ENCODE measurements at regions not wholly inside any gene's neighbourhood (a gene's known extent, or its start where the extent isn't known, plus 50 kb on each side); places are given as distances from the start of the nearest gene placed in this dataset.

GRCh38 chr1:192439373-192440025 lies 122.7 kb downstream of the RGS21 start:
- Histone ChIP-seq H3K4me1 (no peaks in the 10 kb centered on the region), H3K4me3 (no peak overlapping the region), H3K27me3 (no peaks in the 10 kb centered on the region), H3K36me3 (no peaks in the 10 kb centered on the region), H3K27ac (no peak overlapping the region), H3K9me3 (no peaks in the 10 kb centered on the region)
- DNase-seq (no peak), FAIRE-seq (no peak), ATAC-seq (no peak)
- WGBS, 2 donors, result 67 to 73% methylated on average over 6 of the region's 6 CpGs
- TF ChIP-seq, protein P1, sequence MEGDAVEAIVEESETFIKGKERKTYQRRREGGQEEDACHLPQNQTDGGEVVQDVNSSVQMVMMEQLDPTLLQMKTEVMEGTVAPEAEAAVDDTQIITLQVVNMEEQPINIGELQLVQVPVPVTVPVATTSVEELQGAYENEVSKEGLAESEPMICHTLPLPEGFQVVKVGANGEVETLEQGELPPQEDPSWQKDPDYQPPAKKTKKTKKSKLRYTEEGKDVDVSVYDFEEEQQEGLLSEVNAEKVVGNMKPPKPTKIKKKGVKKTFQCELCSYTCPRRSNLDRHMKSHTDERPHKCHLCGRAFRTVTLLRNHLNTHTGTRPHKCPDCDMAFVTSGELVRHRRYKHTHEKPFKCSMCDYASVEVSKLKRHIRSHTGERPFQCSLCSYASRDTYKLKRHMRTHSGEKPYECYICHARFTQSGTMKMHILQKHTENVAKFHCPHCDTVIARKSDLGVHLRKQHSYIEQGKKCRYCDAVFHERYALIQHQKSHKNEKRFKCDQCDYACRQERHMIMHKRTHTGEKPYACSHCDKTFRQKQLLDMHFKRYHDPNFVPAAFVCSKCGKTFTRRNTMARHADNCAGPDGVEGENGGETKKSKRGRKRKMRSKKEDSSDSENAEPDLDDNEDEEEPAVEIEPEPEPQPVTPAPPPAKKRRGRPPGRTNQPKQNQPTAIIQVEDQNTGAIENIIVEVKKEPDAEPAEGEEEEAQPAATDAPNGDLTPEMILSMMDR (IDR thresholded peaks at IDR 0.05), result no peak
- intact Hi-C loops (cut with DNase I), result no loop called here

- Histone ChIP-seq H3K36me3 (no peaks in the 10 kb centered on the region), H3K4me1 (no peaks in the 10 kb centered on the region), H3K9me3 (no peaks in the 10 kb centered on the region), H3K27ac (no peak overlapping the region), H3K4me3 (no peak overlapping the region), H3K27me3 (no peaks in the 10 kb centered on the region)
- FAIRE-seq (no peak), ATAC-seq (no peak), DNase-seq (no peak)
- intact Hi-C loops (cut with DNase I), result no loop called here
- 57 to 63% methylated on average over 3 of the region's 3 CpGs for WGBS, 2 donors
- TF ChIP-seq, protein P1 (IDR thresholded peaks at IDR 0.05), result no peak
Measured at GRCh38 chr1:192441492-192441891, 124.7 kb downstream of the RGS21 start.

GRCh38 chr1:192442736-192443135 lies 125.9 kb downstream of the RGS21 start:
- ATAC-seq, result no peak
- Histone ChIP-seq H3K36me3 (no peaks in the 10 kb centered on the region), H3K4me3 (no peak overlapping the region), H3K27me3 (no peaks in the 10 kb centered on the region), H3K27ac (no peak overlapping the region), H3K9me3 (no peaks in the 10 kb centered on the region), H3K4me1 (no peaks in the 10 kb centered on the region)
- TF ChIP-seq, protein P1 (IDR thresholded peaks at IDR 0.05), result no peak
- intact Hi-C loops (cut with DNase I), result no loop called here
- WGBS, 2 donors, result 45 to 46% methylated on average over 2 of the region's 2 CpGs
- FAIRE-seq, result no peak
- no peak for DNase-seq

DNA sequence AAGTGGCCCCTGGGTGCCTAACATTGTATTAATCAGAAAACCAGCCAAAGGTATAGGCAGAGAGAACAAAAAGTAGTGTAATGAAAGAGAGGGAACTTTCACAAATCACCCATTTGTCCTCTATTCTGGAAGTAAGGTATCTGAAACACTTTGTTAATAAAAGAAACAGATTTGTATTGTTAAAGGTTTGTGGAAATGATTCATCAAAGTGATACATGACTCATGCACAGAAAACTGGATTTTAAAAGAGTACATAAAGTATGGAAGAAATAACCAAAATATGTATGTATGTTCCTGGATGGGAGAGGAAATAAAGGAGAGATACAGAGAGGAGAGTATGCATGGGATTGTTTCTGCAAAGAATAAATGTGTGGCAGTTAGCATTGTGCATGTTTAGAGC lies 126.8 kb downstream of the RGS21 start:
- intact Hi-C loops (cut with DNase I), result no loop called here
- Histone ChIP-seq H3K9me3 (no peaks in the 10 kb centered on the region), H3K4me1 (no peaks in the 10 kb centered on the region), H3K27ac (no peak overlapping the region), H3K27me3 (no peaks in the 10 kb centered on the region), H3K4me3 (no peak overlapping the region), H3K36me3 (no peaks in the 10 kb centered on the region)
- ATAC-seq (no peak), DNase-seq (no peak), FAIRE-seq (no peak)
- TF ChIP-seq, protein P1 (IDR thresholded peaks at IDR 0.05), result no peak

DNA sequence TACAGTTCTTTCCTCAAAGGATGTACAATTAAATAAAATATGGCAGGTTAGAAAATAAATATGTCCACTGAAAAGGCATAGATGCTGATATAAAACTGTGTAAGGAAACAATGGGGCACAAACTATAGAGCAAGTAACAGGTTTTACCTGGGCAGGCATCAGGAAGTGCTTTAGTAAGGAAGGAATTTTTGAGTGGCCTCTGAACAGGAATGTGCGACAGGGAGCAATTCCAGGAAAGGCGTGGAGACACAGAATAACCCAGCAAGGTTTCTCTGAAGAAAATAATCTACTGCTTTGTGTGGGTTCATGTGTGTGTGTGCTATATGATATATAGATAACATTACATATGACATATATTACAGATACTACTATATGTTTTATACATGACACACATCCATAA lies 128.4 kb downstream of the RGS21 start:
- TF ChIP-seq, protein P1 (IDR thresholded peaks at IDR 0.05), result no peak
- no peaks in the 10 kb centered on the region for H3K27me3 ChIP-seq
- no peaks in the 10 kb centered on the region for H3K4me1 ChIP-seq
- FAIRE-seq (no peak), ATAC-seq (no peak), DNase-seq (no peak)
- no peak overlapping the region for H3K4me3 ChIP-seq
- 74 to 75% methylated on average over 2 of the region's 2 CpGs for WGBS, 2 donors
- no peak overlapping the region for H3K27ac ChIP-seq
- H3K9me3 ChIP-seq, result no peaks in the 10 kb centered on the region
- H3K36me3 ChIP-seq, result no peaks in the 10 kb centered on the region
- intact Hi-C loops (cut with DNase I), result no loop called here
